OCI-LY3 (cell line): ENCODE measurements at regions not wholly inside any gene's neighbourhood (a gene's known extent, or its start where the extent isn't known, plus 50 kb on each side); places are given as distances from the start of the nearest gene placed in this dataset.

Experiments
- EZH2phosphoT487 ChIP-seq: fragments of 200-600 bp; shearing (Covaris generic); IDR thresholded peaks from 2 replicates; pipeline ENCODE4 v1.6.1; 2018; ENCODE audit warnings: antibody characterized with exemption, mixed run types, low read depth
- TF ChIP-seq, protein P1 (sequence below): fragments of 200-600, 300-600 bp; sonication (generic); IDR thresholded peaks from 2 replicates; pipeline ENCODE4 v1.5.1; 2014; ENCODE audit warnings: antibody characterized with exemption, low read length, low read depth

DNA sequence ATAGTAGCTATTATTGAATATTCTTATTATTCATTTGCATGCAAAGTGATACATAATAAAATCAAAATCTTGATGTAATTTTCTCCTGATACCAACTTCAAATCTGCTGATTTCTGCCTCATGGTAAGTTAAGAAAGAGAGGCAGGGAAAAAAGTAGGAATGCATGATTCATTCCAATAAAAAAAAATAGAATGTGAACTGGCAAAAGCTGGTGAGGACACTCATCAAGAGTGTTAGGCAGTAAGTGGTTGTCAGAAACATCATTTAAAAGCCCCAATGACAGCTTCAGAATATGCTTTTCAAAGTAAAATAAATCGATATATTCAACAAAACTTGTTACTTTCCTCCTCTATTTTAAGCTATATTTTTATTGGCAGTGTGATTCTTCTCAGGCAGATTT, 979.1 kb downstream of the TECRL start:
- TF ChIP-seq, protein P1, sequence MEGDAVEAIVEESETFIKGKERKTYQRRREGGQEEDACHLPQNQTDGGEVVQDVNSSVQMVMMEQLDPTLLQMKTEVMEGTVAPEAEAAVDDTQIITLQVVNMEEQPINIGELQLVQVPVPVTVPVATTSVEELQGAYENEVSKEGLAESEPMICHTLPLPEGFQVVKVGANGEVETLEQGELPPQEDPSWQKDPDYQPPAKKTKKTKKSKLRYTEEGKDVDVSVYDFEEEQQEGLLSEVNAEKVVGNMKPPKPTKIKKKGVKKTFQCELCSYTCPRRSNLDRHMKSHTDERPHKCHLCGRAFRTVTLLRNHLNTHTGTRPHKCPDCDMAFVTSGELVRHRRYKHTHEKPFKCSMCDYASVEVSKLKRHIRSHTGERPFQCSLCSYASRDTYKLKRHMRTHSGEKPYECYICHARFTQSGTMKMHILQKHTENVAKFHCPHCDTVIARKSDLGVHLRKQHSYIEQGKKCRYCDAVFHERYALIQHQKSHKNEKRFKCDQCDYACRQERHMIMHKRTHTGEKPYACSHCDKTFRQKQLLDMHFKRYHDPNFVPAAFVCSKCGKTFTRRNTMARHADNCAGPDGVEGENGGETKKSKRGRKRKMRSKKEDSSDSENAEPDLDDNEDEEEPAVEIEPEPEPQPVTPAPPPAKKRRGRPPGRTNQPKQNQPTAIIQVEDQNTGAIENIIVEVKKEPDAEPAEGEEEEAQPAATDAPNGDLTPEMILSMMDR: no peak
- TF ChIP-seq EZH2phosphoT487: no peak
